Karpas-422 (cell line): ENCODE measurements at regions not wholly inside any gene's neighbourhood (a gene's known extent, or its start where the extent isn't known, plus 50 kb on each side); places are given as distances from the start of the nearest gene placed in this dataset.

Experiments used
- DNase-seq: peaks from one replicate; pipeline ENCODE4 v3.0.0-alpha.2; 2015
- H2AFZ ChIP-seq: fragments of 200-600 bp; sonication (generic); 2 replicates; pipeline ENCODE4 v1.6.1; 2014; ENCODE audit warnings: antibody characterized with exemption, low read length, mixed read lengths
- H3K27ac ChIP-seq: fragments of 200-600 bp; sonication (generic); 2 replicates; pipeline ENCODE4 v1.5.1; 2014; ENCODE audit warnings: mild to moderate bottlenecking, low read length, moderate library complexity
- H3K27me3 ChIP-seq: fragments of 200-600 bp; sonication (generic); 2 replicates; pipeline ENCODE4 v1.6.1; 2014; ENCODE audit warnings: low read length, mixed read lengths
- H3K36me3 ChIP-seq: fragments of 200-600 bp; sonication (generic); 2 replicates; pipeline ENCODE4 v1.6.1; 2014; ENCODE audit warnings: low read length, mixed read lengths; ENCODE audit not compliant: insufficient read depth
- H3K4me1 ChIP-seq: fragments of 200-600 bp; sonication (generic); 2 replicates; pipeline ENCODE4 v1.6.1; 2014; ENCODE audit warnings: mild to moderate bottlenecking, low read length, mixed read lengths
- H3K4me2 ChIP-seq: fragments of 200-600 bp; sonication (generic); 2 replicates; pipeline ENCODE4 v1.6.1; 2014; ENCODE audit warnings: low read length, low read depth, mild to moderate bottlenecking; ENCODE audit not compliant: poor library complexity, severe bottlenecking
- H3K4me3 ChIP-seq: fragments of 200-600 bp; sonication (generic); 2 replicates; pipeline ENCODE4 v1.5.1; 2014; ENCODE audit warnings: mild to moderate bottlenecking, antibody characterized with exemption, low read length, mixed read lengths
- H3K79me2 ChIP-seq: fragments of 200-600 bp; sonication (generic); 2 replicates; pipeline ENCODE4 v1.6.1; 2014; ENCODE audit warnings: mild to moderate bottlenecking, low read length, mixed read lengths
- H3K9ac ChIP-seq: fragments of 200-600 bp; sonication (generic); 2 replicates; pipeline ENCODE4 v1.6.0; 2014; ENCODE audit warnings: low read length
- H3K9me2 ChIP-seq: fragments of 200-600 bp; sonication (generic), shearing (Covaris generic); replicated peaks from 2 replicates; pipeline ENCODE4 v1.6.0; 2014; ENCODE audit warnings: mild to moderate bottlenecking, low read length, moderate library complexity; ENCODE audit not compliant: insufficient read depth
- H3K9me3 ChIP-seq: fragments of 300-700, 200-600 bp; sonication (generic); 2 replicates; pipeline ENCODE4 v1.6.1; 2014; ENCODE audit warnings: low read length, mixed read lengths
- H4K20me1 ChIP-seq: fragments of 200-600 bp; sonication (generic); 2 replicates; pipeline ENCODE4 v1.6.1; 2014; ENCODE audit warnings: mild to moderate bottlenecking, antibody characterized with exemption, low read length, low read depth; ENCODE audit not compliant: insufficient read depth

DNA sequence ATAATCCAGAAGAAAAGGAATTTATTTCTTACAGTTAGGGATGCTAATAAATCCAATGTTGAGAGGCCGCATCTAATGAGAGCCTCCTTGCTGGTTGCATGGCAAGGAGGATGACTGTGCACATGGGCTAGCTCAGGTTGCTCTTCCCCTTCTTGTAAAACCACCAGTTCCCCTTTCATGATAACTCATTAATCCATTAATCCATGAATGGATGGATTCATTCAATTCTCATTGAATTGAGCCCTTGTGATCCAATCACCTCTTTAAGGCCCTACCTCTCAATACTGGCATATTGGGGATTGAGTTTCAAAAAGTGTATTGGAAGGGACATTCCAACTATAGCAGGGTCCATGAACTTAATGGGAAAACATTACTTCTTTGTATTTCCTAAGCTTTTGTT, 149.5 kb downstream of the BMP2 start:
- H3K4me2 ChIP-seq = no peak overlapping the region
- no peaks in the 10 kb centered on the region for H3K79me2 ChIP-seq
- H3K4me1 ChIP-seq = no peaks in the 10 kb centered on the region
- no peaks in the 10 kb centered on the region for H4K20me1 ChIP-seq
- no peak overlapping the region for H3K4me3 ChIP-seq
- H3K9ac ChIP-seq = no peak overlapping the region
- no peaks in the 10 kb centered on the region for H3K36me3 ChIP-seq
- no peaks in the 10 kb centered on the region for H3K9me2 ChIP-seq
- DNase-seq = no peak
- peaks cover 11% of the 10 kb centered on the region for H3K9me3 ChIP-seq
- no peak overlapping the region for H3K27ac ChIP-seq
- H3K27me3 ChIP-seq = no peaks in the 10 kb centered on the region
- H2AFZ ChIP-seq = no peak overlapping the region

DNA sequence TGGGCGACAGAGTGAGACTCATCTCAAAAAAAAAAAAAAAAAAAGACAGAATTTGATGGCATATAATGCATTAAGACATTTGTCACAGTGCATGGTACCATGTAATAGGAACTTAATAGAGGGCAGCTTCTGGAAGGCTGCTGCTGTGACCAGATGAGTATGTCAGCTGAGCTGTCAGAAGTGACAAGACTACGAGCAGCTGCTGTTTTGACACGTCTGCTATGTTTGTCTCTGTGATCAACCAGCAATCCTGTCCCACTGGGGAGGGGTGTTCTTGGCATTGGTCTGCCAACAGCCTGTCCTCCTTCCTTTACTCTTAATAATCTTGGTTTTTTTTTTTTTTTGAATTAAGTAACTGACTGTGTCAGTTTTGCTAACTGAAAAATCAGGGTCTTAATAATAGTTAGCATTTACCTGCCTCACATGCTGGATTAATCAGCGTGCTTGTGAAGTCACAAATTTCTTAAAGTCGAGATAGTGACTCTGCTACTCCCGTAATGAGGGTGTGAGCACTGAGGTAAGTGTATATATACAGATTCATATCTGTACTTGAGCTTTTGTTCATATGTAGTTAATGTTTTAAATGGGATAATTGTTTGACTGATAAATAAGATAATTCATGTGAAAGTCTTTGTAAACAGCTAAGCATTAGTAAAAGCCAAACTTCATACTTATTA, 152.4 kb downstream of the BMP2 start:
- peaks cover 8% of the 10 kb centered on the region; the same call in 1 of the 2 replicates for H3K9me3 ChIP-seq
- no peaks in the 10 kb centered on the region for H4K20me1 ChIP-seq
- no peak overlapping the region for H3K27ac ChIP-seq
- H3K4me1 ChIP-seq = no peaks in the 10 kb centered on the region
- no peaks in the 10 kb centered on the region for H3K36me3 ChIP-seq
- no peak overlapping the region for H2AFZ ChIP-seq
- H3K4me3 ChIP-seq = no peak overlapping the region
- DNase-seq = no peak
- no peaks in the 10 kb centered on the region for H3K79me2 ChIP-seq
- no peak overlapping the region for H3K9ac ChIP-seq
- H3K9me2 ChIP-seq = no peaks in the 10 kb centered on the region
- no peaks in the 10 kb centered on the region for H3K27me3 ChIP-seq
- H3K4me2 ChIP-seq = no peak overlapping the region

DNA sequence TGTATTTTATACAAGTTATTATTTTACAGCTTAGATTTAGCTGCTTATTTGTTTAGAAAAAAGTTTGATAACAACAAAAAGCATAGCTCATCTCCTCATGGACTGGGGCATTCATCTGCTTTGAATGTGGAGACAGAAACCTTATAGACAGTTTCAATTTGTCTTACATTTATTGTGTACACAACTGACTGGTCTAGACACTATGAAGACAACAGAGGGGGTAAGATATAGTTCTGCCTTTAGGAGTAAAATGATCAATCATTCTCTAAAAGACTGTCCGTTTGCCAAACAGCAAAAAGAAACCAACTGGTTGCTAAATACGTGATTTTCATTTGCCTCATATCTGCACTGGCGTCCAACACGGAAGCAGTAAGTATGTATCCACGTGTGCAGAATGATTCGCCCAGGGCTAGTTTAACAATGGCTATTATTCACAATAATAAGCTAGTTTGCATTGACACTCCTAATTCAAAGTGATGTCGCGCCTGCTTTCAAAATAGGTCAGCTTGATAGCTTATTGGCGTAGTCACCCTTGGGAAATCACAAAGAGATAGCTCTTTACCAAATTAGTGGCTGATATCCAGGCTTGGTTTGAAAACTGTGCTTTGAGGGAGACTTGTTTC, 153.6 kb downstream of the BMP2 start:
- no peak overlapping the region for H2AFZ ChIP-seq
- no peaks in the 10 kb centered on the region for H3K79me2 ChIP-seq
- no peak overlapping the region for H3K4me3 ChIP-seq
- H3K27ac ChIP-seq = no peak overlapping the region
- H3K36me3 ChIP-seq = no peaks in the 10 kb centered on the region
- no peak for DNase-seq
- H3K27me3 ChIP-seq = no peaks in the 10 kb centered on the region
- no peak overlapping the region for H3K9ac ChIP-seq
- no peaks in the 10 kb centered on the region for H4K20me1 ChIP-seq
- H3K9me2 ChIP-seq = no peaks in the 10 kb centered on the region
- no peaks in the 10 kb centered on the region for H3K4me1 ChIP-seq
- no peak overlapping the region for H3K4me2 ChIP-seq
- H3K9me3 ChIP-seq = peaks cover 3% of the 10 kb centered on the region; the same call in 1 of the 2 replicates

DNA sequence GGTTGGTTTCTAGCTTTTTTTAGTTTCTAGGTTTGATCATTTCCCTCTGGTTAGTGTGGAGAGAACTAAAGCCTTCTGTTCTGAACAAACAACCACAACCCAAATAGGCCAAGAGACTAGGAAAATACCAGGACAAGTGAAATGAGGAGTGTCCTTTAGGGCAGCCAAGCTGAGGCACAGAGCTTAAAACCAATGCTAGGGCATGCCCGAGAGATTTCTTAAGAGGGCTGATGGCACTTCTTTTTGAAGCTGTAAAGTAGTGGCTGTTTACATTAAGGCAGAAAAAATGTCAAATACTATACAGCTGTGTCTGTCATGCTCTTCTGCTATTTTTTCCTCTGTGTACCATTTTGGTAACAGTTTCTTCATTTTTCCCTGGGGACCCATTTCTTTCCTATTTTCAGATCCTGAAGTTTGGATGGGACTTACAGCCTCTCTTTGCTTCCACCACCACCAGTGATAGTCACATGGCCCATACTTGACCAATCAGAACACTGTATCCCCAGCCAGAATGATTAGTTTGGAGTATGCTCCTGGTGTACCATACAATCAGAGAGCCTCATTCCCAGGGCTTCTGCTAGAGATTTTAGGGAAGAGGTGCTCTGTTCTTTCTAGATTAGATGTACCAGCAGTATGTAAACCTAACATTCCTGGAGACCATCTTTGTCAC, 154.4 kb downstream of the BMP2 start:
- Histone ChIP-seq H3K79me2 (no peaks in the 10 kb centered on the region), H3K4me2 (no peak overlapping the region), H3K4me3 (no peak overlapping the region), H3K9ac (no peak overlapping the region), H3K27me3 (no peaks in the 10 kb centered on the region), H4K20me1 (no peaks in the 10 kb centered on the region), H3K4me1 (no peaks in the 10 kb centered on the region), H3K27ac (no peak overlapping the region), H2AFZ (no peak overlapping the region), H3K9me2 (no peaks in the 10 kb centered on the region), H3K9me3 (peaks cover 3% of the 10 kb centered on the region; the same call in 1 of the 2 replicates), H3K36me3 (no peaks in the 10 kb centered on the region)
- no peak for DNase-seq

DNA sequence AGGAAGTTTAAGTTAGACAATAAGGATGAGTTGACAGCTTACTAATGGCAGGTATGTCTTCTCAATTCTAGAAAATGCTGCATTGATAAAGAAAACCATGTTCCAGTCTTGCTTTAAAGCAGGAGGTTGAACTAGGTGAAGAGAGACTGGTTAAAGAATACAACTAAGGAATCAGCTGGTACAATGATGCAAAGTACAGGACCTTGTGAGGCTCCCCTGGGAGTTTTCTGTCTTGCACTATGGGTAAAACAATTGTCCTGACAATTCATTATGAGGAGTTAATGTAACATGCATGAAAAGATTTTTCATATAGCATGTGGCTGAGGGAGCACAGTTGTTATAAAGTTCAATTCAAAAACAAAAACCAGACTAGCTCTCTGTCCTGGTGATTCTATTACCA, 157.2 kb downstream of the BMP2 start:
- Histone ChIP-seq H3K27me3 (no peaks in the 10 kb centered on the region), H3K4me2 (no peak overlapping the region), H3K4me1 (no peaks in the 10 kb centered on the region), H3K9ac (no peak overlapping the region), H3K9me3 (peaks cover 3% of the 10 kb centered on the region; the same call in 1 of the 2 replicates), H3K79me2 (no peaks in the 10 kb centered on the region), H3K27ac (no peak overlapping the region), H3K4me3 (no peak overlapping the region), H3K9me2 (no peaks in the 10 kb centered on the region), H4K20me1 (no peaks in the 10 kb centered on the region), H2AFZ (no peak overlapping the region), H3K36me3 (no peaks in the 10 kb centered on the region)
- no peak for DNase-seq

DNA sequence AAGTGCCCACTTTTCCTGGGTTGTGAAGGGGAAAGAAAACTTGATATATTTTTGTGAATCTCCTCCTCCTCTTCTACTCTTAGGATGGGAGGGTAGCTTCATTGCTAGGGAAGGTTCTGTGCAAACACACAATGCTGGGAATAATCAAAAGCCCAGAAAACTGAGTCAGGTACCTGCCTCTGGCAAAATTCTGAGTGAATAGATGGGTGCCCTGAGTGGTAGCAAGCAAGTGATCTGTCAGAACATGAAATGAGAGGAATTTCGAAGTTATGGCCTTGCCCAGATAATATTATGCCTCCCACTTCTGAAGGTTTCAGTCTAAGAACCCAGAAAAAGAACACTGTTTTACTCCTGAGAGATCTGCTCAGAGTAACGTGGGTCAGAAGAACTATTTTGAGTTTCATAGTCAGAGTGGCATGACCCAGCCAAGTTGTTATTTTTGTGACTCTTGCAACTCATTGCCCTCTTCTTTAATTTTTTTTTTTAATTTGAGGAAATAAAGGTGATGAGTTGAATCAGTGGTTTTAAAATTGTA, 158.3 kb downstream of the BMP2 start:
- H3K4me1 ChIP-seq = no peaks in the 10 kb centered on the region
- peaks cover 4% of the 10 kb centered on the region; the same call in 1 of the 2 replicates for H3K9me3 ChIP-seq
- DNase-seq = no peak
- H4K20me1 ChIP-seq = no peaks in the 10 kb centered on the region
- H3K27me3 ChIP-seq = no peaks in the 10 kb centered on the region
- H3K4me2 ChIP-seq = no peak overlapping the region
- no peak overlapping the region for H3K27ac ChIP-seq
- H3K36me3 ChIP-seq = no peaks in the 10 kb centered on the region
- no peak overlapping the region for H2AFZ ChIP-seq
- H3K9ac ChIP-seq = no peak overlapping the region
- H3K4me3 ChIP-seq = no peak overlapping the region
- H3K79me2 ChIP-seq = no peaks in the 10 kb centered on the region
- no peaks in the 10 kb centered on the region for H3K9me2 ChIP-seq

DNA sequence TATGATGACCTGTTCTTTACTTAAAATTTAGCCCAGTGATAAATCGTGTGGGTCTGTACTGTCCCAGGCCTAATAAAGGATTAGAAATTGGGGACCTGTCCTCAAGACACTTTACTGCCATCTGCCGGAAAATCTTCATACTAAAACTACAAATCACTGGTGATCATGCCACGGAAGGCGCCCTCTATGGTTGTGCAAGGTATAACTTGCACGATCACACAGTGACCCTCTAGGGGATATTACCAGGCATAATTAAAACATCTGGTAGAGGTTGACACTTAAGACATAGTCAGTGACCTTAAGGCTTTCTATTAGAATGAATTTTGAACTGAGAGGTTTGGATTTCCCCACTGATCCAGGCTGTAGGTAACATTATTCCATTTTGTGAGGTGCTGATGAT, 172.6 kb downstream of the BMP2 start:
- Histone ChIP-seq H3K9me3 (peaks cover 10% of the 10 kb centered on the region), H3K9me2 (no peaks in the 10 kb centered on the region), H3K27ac (no peak overlapping the region), H3K4me1 (no peaks in the 10 kb centered on the region), H2AFZ (no peak overlapping the region), H3K4me3 (no peak overlapping the region), H3K27me3 (no peaks in the 10 kb centered on the region), H3K36me3 (no peaks in the 10 kb centered on the region), H3K4me2 (no peak overlapping the region), H3K9ac (no peak overlapping the region), H4K20me1 (no peaks in the 10 kb centered on the region), H3K79me2 (no peaks in the 10 kb centered on the region)
- DNase-seq = peak; percentile 57

DNA sequence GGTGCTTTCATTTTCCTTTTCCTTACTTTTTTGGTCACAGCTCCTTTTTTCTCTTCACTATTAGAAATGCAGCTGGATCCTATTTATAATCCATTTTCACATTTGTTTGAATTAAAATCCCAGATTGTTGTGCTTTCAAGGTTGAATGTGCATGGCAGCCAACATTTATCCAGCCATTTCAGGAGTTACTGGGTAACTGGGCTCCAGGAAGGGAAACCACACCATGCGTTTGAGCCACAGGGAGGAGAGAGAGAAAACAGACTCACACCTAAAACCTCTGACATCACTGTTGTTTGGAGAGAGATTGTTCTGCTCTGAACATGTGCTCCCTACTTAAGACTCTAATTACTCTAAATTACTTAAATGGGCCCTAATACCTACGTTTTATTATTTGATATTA, 173.4 kb downstream of the BMP2 start:
- Histone ChIP-seq H4K20me1 (no peaks in the 10 kb centered on the region), H3K9me2 (no peaks in the 10 kb centered on the region), H3K4me3 (no peak overlapping the region), H2AFZ (no peak overlapping the region), H3K27ac (no peak overlapping the region), H3K9ac (no peak overlapping the region), H3K9me3 (peaks cover 10% of the 10 kb centered on the region), H3K36me3 (no peaks in the 10 kb centered on the region), H3K79me2 (no peaks in the 10 kb centered on the region), H3K4me1 (no peaks in the 10 kb centered on the region), H3K27me3 (no peaks in the 10 kb centered on the region), H3K4me2 (no peak overlapping the region)
- DNase-seq = no peak
